Right lobe of liver (tissue), 6 donors: ENCODE measurements at regions not wholly inside any gene's neighbourhood (a gene's known extent, or its start where the extent isn't known, plus 50 kb on each side); places are given as distances from the start of the nearest gene placed in this dataset.
A peak's percentile ranks its signal among the peaks of the same experiment; 100 is the strongest.

Source experiments
- ATAC-seq, 4 donors: fragments of 200-7000 bp; cut with Tn5 transposase; one replicate each; pipeline ENCODE4 v1.9.1; 2020; ENCODE audit warnings: mild to moderate bottlenecking in 4 of 4, moderate library complexity in 4 of 4
- DNase-seq, 3 donors: peaks; one replicate each; pipeline ENCODE4 v3.0.0-alpha.2; 2020
- H3K27ac ChIP-seq, 3 donors: fragments of 200-600 bp; one replicate each; pipeline ENCODE4 v1.8.0; 2022
- H3K27me3 ChIP-seq, 2 donors: fragments of 200-600 bp; one replicate each; pipeline ENCODE4 v1.8.0; 2022
- H3K36me3 ChIP-seq, 4 donors: fragments of 200-600 bp; sonication (generic) in 1 of 4; one replicate each; pipeline versions ENCODE4 v1.5.1 to v1.8.0; 2017 to 2022; ENCODE audit warnings: control low read depth in 1 of 4
- H3K4me1 ChIP-seq, 4 donors: fragments of 200-600 bp; sonication (generic) in 1 of 4; one replicate each; pipeline versions ENCODE4 v1.5.1 to v1.8.0; 2017 to 2022; ENCODE audit warnings: control low read depth in 1 of 4
- H3K4me3 ChIP-seq, 3 donors: fragments of 200-600 bp; one replicate each; pipeline ENCODE4 v1.8.0; 2022
- H3K9me3 ChIP-seq, 4 donors: fragments of 200-600 bp; sonication (generic) in 1 of 4; one replicate each; pipeline versions ENCODE4 v1.5.1 to v1.8.0; 2017 to 2022; ENCODE audit warnings: control low read depth in 1 of 4
- POLR2A ChIP-seq: fragments of 450-650 bp; IDR thresholded peaks from one replicate; pipeline ENCODE4 v1.6.1; 2017; ENCODE audit warnings: antibody characterized with exemption, mild to moderate bottlenecking
- WGBS: methylation state at CpG from one replicate; pipeline ENCODE4 v1.1.6; 2018; ENCODE audit warnings: low coverage, low lambda C conversion rate; ENCODE audit not compliant: insufficient coverage; ENCODE audit errors: missing lambda C conversion rate; 5-methylcytosine and 5-hydroxymethylcytosine counted together
- intact Hi-C, 2 donors: fragments of 100-400 bp; cut with DNase I; formaldehyde crosslinking; loops; one replicate each; pipeline versions ENCODE4 v1.11.2 to v1.14.1; 2022
- TF ChIP-seq, protein P1 (sequence below), 4 donors: fragments of 200-600 bp in 3 of 4; fragments of 450-650 bp in 1 of 4; IDR thresholded peaks; one replicate each; pipeline versions ENCODE4 v1.5.1 to v1.8.0; 2016 to 2022; ENCODE audit warnings: antibody characterized with exemption in 4 of 4, mild to moderate bottlenecking in 2 of 4
- donor health status: DM: no; HTN: yes; CAD: no.
- donor health status: DM: no; HTN: no; CAD: no.
- donor health status: DM: no; HTN: no; CAD: no.
- donor health status: DM: no; HTN: yes; CAD: no.
- donor health status: DM: no; HTN: yes; CAD: no.

DNA sequence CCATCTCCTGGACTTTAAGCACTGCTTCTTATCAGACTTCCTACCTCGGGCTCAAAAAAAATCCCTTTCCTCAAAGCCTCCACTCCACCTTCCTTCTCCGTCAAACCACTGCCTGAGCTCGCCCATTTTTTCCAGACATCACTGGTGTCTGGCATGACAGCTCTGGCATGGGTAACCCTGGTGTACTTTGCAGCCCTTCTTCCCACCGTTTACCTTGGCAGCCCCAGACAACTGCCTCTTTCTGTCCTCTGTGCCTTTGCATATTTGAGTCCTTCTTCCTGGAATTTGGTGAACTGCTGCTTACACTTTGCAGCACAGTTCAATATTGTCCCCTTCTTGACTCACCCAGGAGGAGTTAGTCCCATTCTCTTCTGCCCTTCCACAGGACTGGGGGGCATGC lies 144.6 kb upstream of the TBX20 start:
- Histone ChIP-seq H3K36me3 (no peaks in the 10 kb centered on the region), H3K27me3 (no peaks in the 10 kb centered on the region), H3K4me1 (peaks cover 0 to 32% (median 3%) of the 10 kb centered on the region in 4 donors), H3K27ac (peak overlapping the region in 1 of 3 donors; percentile 29), H3K9me3 (no peaks in the 10 kb centered on the region), H3K4me3 (no peak overlapping the region)
- ATAC-seq: peak; percentile 40 to 61 (median 50)
- TF ChIP-seq, protein P1, sequence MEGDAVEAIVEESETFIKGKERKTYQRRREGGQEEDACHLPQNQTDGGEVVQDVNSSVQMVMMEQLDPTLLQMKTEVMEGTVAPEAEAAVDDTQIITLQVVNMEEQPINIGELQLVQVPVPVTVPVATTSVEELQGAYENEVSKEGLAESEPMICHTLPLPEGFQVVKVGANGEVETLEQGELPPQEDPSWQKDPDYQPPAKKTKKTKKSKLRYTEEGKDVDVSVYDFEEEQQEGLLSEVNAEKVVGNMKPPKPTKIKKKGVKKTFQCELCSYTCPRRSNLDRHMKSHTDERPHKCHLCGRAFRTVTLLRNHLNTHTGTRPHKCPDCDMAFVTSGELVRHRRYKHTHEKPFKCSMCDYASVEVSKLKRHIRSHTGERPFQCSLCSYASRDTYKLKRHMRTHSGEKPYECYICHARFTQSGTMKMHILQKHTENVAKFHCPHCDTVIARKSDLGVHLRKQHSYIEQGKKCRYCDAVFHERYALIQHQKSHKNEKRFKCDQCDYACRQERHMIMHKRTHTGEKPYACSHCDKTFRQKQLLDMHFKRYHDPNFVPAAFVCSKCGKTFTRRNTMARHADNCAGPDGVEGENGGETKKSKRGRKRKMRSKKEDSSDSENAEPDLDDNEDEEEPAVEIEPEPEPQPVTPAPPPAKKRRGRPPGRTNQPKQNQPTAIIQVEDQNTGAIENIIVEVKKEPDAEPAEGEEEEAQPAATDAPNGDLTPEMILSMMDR (IDR thresholded peaks at IDR 0.05): no peak
- TF ChIP-seq POLR2A: no peak
- peak in 2 of 3 donors; percentile 62 to 65 for DNase-seq
- WGBS: 39% methylated on average over 4 of the region's 4 CpGs
- intact Hi-C loops: no loop called here

DNA sequence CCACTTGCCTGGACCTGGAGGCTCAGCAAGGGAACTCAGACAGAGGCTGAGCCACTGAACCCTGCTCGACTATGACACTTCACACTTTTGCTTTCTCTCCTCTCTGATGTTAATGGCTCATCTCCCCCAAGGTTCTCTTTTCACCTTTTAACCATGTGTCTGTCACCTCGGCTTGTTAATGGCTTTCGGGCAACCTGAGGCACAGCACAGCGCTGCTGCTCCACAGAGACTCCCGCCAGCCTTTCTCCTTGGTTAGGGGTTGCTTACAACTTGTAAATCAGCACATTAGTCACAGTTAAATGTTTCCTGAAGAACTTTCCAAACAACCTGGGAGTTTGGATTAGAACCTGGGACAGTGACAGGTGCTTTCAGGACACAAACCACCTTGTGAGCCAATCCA lies 136.2 kb upstream of the TBX20 start:
- H3K36me3 ChIP-seq: no peaks in the 10 kb centered on the region
- H3K27me3 ChIP-seq: no peaks in the 10 kb centered on the region
- ATAC-seq (no peak), DNase-seq (no peak)
- no peaks in the 10 kb centered on the region for H3K4me1 ChIP-seq
- 43% methylated on average over 5 of the region's 5 CpGs for WGBS
- intact Hi-C loops: no loop called here
- H3K4me3 ChIP-seq: no peak overlapping the region
- TF ChIP-seq, protein P1 (IDR thresholded peaks at IDR 0.05): no peak
- TF ChIP-seq POLR2A: no peak
- no peak overlapping the region for H3K27ac ChIP-seq
- H3K9me3 ChIP-seq: no peaks in the 10 kb centered on the region

GRCh38 chr7:35389636-35390035 lies 135.7 kb upstream of the TBX20 start:
- no peak for DNase-seq
- WGBS: 79% methylated on average over 3 of the region's 3 CpGs
- no peaks in the 10 kb centered on the region for H3K4me1 ChIP-seq
- H3K27me3 ChIP-seq: no peaks in the 10 kb centered on the region
- intact Hi-C loops: no loop called here
- H3K27ac ChIP-seq: no peak overlapping the region
- H3K36me3 ChIP-seq: no peaks in the 10 kb centered on the region
- ATAC-seq: no peak
- no peaks in the 10 kb centered on the region for H3K9me3 ChIP-seq
- TF ChIP-seq, protein P1 (IDR thresholded peaks at IDR 0.05): no peak
- no peak for TF ChIP-seq POLR2A
- no peak overlapping the region for H3K4me3 ChIP-seq

DNA sequence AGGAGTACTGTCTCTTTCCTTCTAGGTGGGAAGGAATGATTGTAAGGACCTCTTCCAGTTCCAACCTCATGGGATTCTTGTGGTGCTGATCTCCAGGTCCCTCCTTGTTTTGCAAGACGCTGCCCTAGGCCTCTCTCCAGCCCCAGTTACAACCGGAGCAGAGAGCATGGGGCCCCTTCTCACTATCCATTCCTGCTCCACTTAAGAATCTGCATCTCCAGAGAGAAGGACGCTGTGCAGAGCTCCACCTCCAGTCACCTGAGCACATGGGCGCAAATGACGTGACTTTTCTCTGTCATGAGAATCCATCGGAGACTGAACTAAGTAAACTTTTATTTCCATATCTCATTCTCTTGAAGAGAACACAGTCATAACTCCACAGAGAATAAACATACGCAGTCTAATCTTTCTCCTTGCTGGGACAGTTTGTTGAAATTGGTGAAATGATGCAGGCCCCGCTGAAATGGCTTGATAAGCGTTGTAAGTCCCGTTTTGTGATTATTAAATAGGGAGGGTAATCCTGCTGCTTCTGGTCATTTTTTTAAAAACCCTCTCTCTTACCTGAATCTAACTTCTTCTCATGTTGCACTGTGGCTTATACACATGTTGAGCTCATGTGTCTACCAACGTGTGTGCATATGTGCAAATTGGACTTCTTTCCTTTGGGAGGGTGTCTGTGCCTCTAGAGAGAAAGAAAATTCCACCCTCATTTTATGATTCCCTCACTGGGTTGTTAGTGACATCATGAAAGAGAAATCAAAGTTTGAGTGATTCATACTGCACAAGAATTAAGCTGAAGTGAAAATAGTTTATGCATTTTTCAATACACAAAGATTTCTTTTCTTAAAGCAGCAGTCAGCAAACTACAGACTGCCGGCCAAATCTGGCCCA lies 133.2 kb upstream of the TBX20 start:
- intact Hi-C loops: no loop called here
- Histone ChIP-seq H3K9me3 (no peaks in the 10 kb centered on the region), H3K36me3 (no peaks in the 10 kb centered on the region), H3K27ac (no peak overlapping the region), H3K4me1 (no peaks in the 10 kb centered on the region), H3K27me3 (no peaks in the 10 kb centered on the region), H3K4me3 (no peak overlapping the region)
- DNase-seq (no peak), ATAC-seq (no peak)
- 72% methylated on average over 12 of the region's 12 CpGs for WGBS
- no peak for TF ChIP-seq POLR2A
- TF ChIP-seq, protein P1 (IDR thresholded peaks at IDR 0.05): no peak
